A673 (cell line): ENCODE measurements at regions not wholly inside any gene's neighbourhood (a gene's known extent, or its start where the extent isn't known, plus 50 kb on each side); places are given as distances from the start of the nearest gene placed in this dataset.

Source experiments
- EZH2 ChIP-seq: fragments of 200-600 bp; sonication (generic); IDR thresholded peaks from 2 replicates; pipeline ENCODE4 v1.6.1; 2017; ENCODE audit warnings: borderline replicate concordance, low read depth, mild to moderate bottlenecking, mixed read lengths, antibody characterized with exemption, low read length; ENCODE audit not compliant: poor library complexity, severe bottlenecking
- TF ChIP-seq, protein P1 (sequence below): fragments of 300-800, 200-600 bp; sonication (generic); conservative IDR thresholded peaks from 2 replicates; pipeline ENCODE4 v1.5.1; 2017; ENCODE audit warnings: low read depth, mild to moderate bottlenecking, antibody characterized with exemption, low read length, moderate library complexity, mixed read lengths

DNA sequence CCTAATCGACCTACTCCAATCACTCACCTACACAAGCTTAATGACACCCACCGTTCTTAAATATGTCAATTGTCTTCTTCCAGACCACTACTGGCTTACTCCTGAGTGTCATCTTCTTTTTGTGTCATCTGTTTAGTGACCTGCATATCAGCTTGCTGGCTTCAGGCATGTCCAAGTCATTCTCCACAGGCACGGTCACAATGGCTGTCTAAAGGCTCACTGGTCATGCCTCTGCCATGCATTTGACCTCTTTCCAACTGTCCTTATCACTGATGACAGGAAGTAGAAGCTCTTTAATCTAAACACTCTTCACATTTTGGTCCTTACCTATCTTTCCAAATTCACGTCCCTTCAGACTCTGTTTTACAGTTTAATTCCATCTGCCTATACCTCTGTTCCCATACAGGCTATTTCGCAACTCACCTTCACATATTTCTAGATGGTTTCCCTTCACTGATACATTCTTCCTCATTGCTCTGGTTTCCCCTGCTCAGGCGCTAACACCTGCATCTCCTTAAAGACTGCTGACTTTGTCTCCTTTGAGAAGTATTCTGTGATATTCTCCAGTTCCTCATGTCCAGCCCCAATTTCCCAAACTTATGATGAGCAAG, 217.5 kb downstream of the TRIB2 start:
- TF ChIP-seq EZH2 = no peak
- TF ChIP-seq, protein P1, sequence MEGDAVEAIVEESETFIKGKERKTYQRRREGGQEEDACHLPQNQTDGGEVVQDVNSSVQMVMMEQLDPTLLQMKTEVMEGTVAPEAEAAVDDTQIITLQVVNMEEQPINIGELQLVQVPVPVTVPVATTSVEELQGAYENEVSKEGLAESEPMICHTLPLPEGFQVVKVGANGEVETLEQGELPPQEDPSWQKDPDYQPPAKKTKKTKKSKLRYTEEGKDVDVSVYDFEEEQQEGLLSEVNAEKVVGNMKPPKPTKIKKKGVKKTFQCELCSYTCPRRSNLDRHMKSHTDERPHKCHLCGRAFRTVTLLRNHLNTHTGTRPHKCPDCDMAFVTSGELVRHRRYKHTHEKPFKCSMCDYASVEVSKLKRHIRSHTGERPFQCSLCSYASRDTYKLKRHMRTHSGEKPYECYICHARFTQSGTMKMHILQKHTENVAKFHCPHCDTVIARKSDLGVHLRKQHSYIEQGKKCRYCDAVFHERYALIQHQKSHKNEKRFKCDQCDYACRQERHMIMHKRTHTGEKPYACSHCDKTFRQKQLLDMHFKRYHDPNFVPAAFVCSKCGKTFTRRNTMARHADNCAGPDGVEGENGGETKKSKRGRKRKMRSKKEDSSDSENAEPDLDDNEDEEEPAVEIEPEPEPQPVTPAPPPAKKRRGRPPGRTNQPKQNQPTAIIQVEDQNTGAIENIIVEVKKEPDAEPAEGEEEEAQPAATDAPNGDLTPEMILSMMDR = no peak
